WI38 (cell line): ENCODE measurements at regions not wholly inside any gene's neighbourhood (a gene's known extent, or its start where the extent isn't known, plus 50 kb on each side); places are given as distances from the start of the nearest gene placed in this dataset.

Experiments
- H3K4me3 ChIP-seq: 2 replicates; pipeline ENCODE4 v1.5.1; 2011; ENCODE audit warnings: low read depth, mild to moderate bottlenecking, control low read depth, low read length
- CTCF ChIP-seq: IDR thresholded peaks from 2 replicates; pipeline ENCODE4 v1.5.1; 2012; ENCODE audit warnings: low read depth, mild to moderate bottlenecking, control low read depth, low read length

DNA sequence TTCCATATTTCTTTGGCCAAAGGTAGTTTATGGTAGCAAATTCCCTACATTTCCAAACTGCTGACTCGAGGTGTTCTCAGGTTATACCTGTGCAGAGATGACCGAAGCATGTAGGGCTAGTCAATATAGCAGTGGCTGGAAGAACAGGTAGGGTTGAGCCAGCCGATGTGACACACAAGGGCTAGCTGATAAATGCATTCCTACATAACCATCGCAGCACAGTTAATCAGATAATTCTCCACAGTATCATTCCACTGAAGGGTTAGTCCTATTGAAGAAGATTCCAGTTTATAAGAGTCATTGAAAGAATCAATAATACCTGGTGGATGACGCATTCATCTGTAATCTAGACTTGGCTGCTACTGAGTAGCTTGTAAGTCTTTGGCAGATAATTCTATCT, 220.0 kb downstream of the KIF20B start:
- no peak for TF ChIP-seq CTCF

DNA sequence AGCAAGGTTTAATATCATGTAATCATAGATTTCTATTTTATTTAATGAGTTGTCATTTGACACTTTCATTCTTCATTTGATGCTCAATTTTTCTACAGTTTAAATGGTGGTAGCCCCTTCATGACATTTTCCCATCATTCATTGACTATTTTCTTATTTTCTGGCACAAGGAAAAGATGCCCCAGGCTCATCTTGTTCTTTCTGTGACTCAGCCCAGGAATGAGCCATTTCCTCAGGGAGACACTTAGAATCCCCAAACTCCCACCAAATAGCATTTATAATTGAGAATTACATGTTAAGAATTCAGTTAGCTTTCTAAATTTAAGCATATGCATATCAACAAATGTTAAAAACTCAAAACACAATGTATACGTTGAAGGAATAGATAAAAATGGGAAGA, 222.3 kb downstream of the KIF20B start:
- TF ChIP-seq CTCF: no peak

More for the DNA sequence above, 220.0 kb downstream of the KIF20B start:
- no peak overlapping the region for H3K4me3 ChIP-seq

DNA sequence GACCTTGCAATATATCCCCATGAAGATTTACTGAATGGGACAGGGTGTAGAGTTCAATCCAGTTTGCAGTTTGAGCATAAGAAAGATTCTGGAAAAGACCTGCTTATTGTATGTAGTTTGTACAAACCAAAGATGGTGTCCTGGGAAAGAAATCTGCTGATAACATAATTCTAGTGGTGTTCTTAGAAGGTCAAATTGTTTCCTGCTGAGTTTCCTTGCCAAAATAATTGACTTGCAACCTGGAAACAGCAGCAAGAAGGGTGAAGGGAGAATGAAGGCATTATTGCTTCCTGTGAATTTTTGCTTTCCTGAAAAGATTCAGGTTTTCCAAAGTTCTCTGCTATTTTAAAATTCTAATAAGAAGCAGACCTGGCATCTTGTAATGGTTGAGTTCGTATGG, 222.9 kb downstream of the KIF20B start:
- TF ChIP-seq CTCF: no peak
- no peak overlapping the region for H3K4me3 ChIP-seq

More for the DNA sequence above, 222.3 kb downstream of the KIF20B start:
- H3K4me3 ChIP-seq: no peak overlapping the region

- H3K4me3 ChIP-seq: no peak overlapping the region
- no peak for TF ChIP-seq CTCF
Observed at GRCh38 chr10:89926736-89927135, 225.3 kb downstream of the KIF20B start.

- H3K4me3 ChIP-seq: no peak overlapping the region
- no peak for TF ChIP-seq CTCF
Observed at GRCh38 chr10:89929282-89930026, 228.1 kb downstream of the KIF20B start.

DNA sequence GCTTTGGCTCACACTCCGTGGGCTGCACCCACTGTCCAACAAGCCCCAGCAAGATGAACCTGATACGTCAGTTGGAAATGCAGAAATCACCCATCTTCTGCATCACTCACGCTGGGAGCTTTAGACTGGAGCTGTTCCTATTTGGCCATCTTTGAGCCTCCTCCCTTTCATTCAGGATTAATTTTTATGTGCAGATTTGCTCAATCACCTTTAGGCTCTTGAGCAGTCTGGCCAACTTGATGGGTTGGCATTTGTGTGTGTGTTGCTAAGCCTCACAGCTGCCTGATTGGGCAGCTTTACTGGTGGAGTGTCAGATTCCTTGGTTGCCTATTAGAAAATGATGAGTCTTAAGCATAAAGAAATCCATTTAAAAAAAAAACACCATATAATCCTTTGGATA, 236.1 kb downstream of the KIF20B start:
- no peak for TF ChIP-seq CTCF
- no peak overlapping the region for H3K4me3 ChIP-seq

GRCh38 chr10:89940076-89940475, 238.7 kb downstream of the KIF20B start:
- TF ChIP-seq CTCF: no peak
- H3K4me3 ChIP-seq: no peak overlapping the region
